ENCODE measurements at regions not wholly inside any gene's neighbourhood (a gene's known extent, or its start where the extent isn't known, plus 50 kb on each side); places are given as distances from the start of the nearest gene placed in this dataset.

GRCh38 chr1:29811727-29812407 lies 575.5 kb downstream of the PTPRU start:
- TF ChIP-seq GATA2 (IDR thresholded peaks at IDR 0.05; ENCODE audit: low read depth, low read length) (no peak), GATA3 (IDR thresholded peaks at IDR 0.05; ENCODE audit: low read depth, low read length) (no peak)

Measured in SH-SY5Y (cell line).